ENCODE measurements at regions not wholly inside any gene's neighbourhood (a gene's known extent, or its start where the extent isn't known, plus 50 kb on each side); places are given as distances from the start of the nearest gene placed in this dataset.

- Histone ChIP-seq H3K27ac (ENCODE audit: low read depth in 2 of 2, low read length in 1 of 2) (no peak overlapping the region), H3F3A (replicated peaks; ENCODE audit: insufficient read depth) (no peaks in the 10 kb centered on the region), H3K4me2 (no peak overlapping the region), H3K27me3 (ENCODE audit: insufficient read depth) (no peaks in the 10 kb centered on the region), H3K4me3 (ENCODE audit: low read depth in 2 of 2, low read length in 1 of 2) (no peak overlapping the region), H2AFZ (ENCODE audit: low read depth) (no peak overlapping the region), H3K9me2 (no peaks in the 10 kb centered on the region), H4K20me1 (ENCODE audit: insufficient read depth) (no peaks in the 10 kb centered on the region), H3K9me3 (no peaks in the 10 kb centered on the region), H3K79me2 (ENCODE audit: insufficient read depth) (no peaks in the 10 kb centered on the region), H3K4me1 (ENCODE audit: control insufficient read depth in 1 of 2, insufficient read depth in 2 of 2, low read depth in 1 of 2, low read length in 1 of 2) (0 out of 4 replicates have a peak, but pooled peaks cover 0 to 3% of the 10 kb centered on the region in 2 experiments), H3K9ac (no peak overlapping the region), H3K36me3 (replicated peaks in 1 of 2; ENCODE audit: control insufficient read depth in 1 of 2, insufficient read depth in 2 of 2, low read length in 1 of 2) (no peaks in the 10 kb centered on the region)
- no peak for DNase-seq
- WGBS (ENCODE audit: low lambda C conversion rate), result 71% methylated on average over 2 of the region's 2 CpGs
- ChIA-PET CTCF (no interaction called here), POLR2A (no interaction called here)
- TF ChIP-seq YY1 (IDR thresholded peaks at IDR 0.05; ENCODE audit: low read depth) (no peak), IRF3 (IDR thresholded peaks at IDR 0.05; ENCODE audit: low read depth, low read length) (no peak), RXRA (IDR thresholded peaks at IDR 0.05; ENCODE audit: borderline replicate concordance, low read depth) (no peak), FOXJ3 (CRISPR knock-in tag; IDR thresholded peaks at IDR 0.05) (no peak), ELF1 (IDR thresholded peaks at IDR 0.05) (no peak), SIN3A (IDR thresholded peaks at IDR 0.05; ENCODE audit: borderline replicate concordance, low read depth, low read length) (no peak), RCOR1 (IDR thresholded peaks at IDR 0.05; ENCODE audit: low read length) (no peak), TCF12 (IDR thresholded peaks at IDR 0.05) (no peak)
Observed at GRCh38 chr5:122585371-122585770, 189.5 kb upstream of the SNX2 start.

GRCh38 chr5:122586351-122586750 is 188.5 kb upstream of the SNX2 start:
- no peak for DNase-seq
- ChIA-PET CTCF (no interaction called here), POLR2A (no interaction called here)
- Histone ChIP-seq H3K9me2 (no peaks in the 10 kb centered on the region), H3K9me3 (no peaks in the 10 kb centered on the region), H3K79me2 (ENCODE audit: insufficient read depth) (no peaks in the 10 kb centered on the region), H3K27me3 (ENCODE audit: insufficient read depth) (no peaks in the 10 kb centered on the region), H2AFZ (ENCODE audit: low read depth) (no peak overlapping the region), H3K27ac (ENCODE audit: low read depth in 2 of 2, low read length in 1 of 2) (no peak overlapping the region; a peak in 1 of 4 replicates), H4K20me1 (ENCODE audit: insufficient read depth) (no peaks in the 10 kb centered on the region), H3K4me3 (ENCODE audit: low read depth in 2 of 2, low read length in 1 of 2) (no peak overlapping the region), H3K36me3 (replicated peaks in 1 of 2; ENCODE audit: control insufficient read depth in 1 of 2, insufficient read depth in 2 of 2, low read length in 1 of 2) (no peaks in the 10 kb centered on the region), H3F3A (replicated peaks; ENCODE audit: insufficient read depth) (no peaks in the 10 kb centered on the region), H3K4me1 (ENCODE audit: control insufficient read depth in 1 of 2, insufficient read depth in 2 of 2, low read depth in 1 of 2, low read length in 1 of 2) (0 out of 4 replicates have a peak, but pooled peaks cover 0 to 3% of the 10 kb centered on the region in 2 experiments), H3K9ac (no peak overlapping the region), H3K4me2 (no peak overlapping the region; the same call in 1 of the 2 replicates)
- no peak for TF ChIP-seq MEF2A (IDR thresholded peaks at IDR 0.05; ENCODE audit: borderline replicate concordance, low read depth)
- WGBS (ENCODE audit: low lambda C conversion rate), result 36% methylated on average over 1 of the region's 1 CpG

- Histone ChIP-seq H3F3A (replicated peaks; ENCODE audit: insufficient read depth) (no peaks in the 10 kb centered on the region), H3K27me3 (ENCODE audit: insufficient read depth) (no peaks in the 10 kb centered on the region), H3K4me3 (ENCODE audit: low read depth in 2 of 2, low read length in 1 of 2) (no peak overlapping the region), H3K36me3 (replicated peaks in 1 of 2; ENCODE audit: control insufficient read depth in 1 of 2, insufficient read depth in 2 of 2, low read length in 1 of 2) (no peaks in the 10 kb centered on the region), H3K9me2 (no peaks in the 10 kb centered on the region), H3K27ac (ENCODE audit: low read depth in 2 of 2, low read length in 1 of 2) (no peak overlapping the region), H2AFZ (ENCODE audit: low read depth) (no peak overlapping the region), H3K9me3 (no peaks in the 10 kb centered on the region), H3K79me2 (ENCODE audit: insufficient read depth) (no peaks in the 10 kb centered on the region), H3K4me2 (no peak overlapping the region), H4K20me1 (ENCODE audit: insufficient read depth) (no peaks in the 10 kb centered on the region), H3K9ac (no peak overlapping the region), H3K4me1 (ENCODE audit: control insufficient read depth in 1 of 2, insufficient read depth in 2 of 2, low read depth in 1 of 2, low read length in 1 of 2) (no peaks in the 10 kb centered on the region)
- TF ChIP-seq GABPA (IDR thresholded peaks at IDR 0.05; ENCODE audit: low read depth) (no peak), RCOR1 (IDR thresholded peaks at IDR 0.05; ENCODE audit: low read length) (no peak), TEAD4 (IDR thresholded peaks at IDR 0.05; ENCODE audit: borderline replicate concordance, insufficient read depth) (no peak), FOSL2 (IDR thresholded peaks at IDR 0.05; ENCODE audit: borderline replicate concordance, low read depth) (no peak)
- TF ChIP-seq, protein P1, sequence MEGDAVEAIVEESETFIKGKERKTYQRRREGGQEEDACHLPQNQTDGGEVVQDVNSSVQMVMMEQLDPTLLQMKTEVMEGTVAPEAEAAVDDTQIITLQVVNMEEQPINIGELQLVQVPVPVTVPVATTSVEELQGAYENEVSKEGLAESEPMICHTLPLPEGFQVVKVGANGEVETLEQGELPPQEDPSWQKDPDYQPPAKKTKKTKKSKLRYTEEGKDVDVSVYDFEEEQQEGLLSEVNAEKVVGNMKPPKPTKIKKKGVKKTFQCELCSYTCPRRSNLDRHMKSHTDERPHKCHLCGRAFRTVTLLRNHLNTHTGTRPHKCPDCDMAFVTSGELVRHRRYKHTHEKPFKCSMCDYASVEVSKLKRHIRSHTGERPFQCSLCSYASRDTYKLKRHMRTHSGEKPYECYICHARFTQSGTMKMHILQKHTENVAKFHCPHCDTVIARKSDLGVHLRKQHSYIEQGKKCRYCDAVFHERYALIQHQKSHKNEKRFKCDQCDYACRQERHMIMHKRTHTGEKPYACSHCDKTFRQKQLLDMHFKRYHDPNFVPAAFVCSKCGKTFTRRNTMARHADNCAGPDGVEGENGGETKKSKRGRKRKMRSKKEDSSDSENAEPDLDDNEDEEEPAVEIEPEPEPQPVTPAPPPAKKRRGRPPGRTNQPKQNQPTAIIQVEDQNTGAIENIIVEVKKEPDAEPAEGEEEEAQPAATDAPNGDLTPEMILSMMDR (IDR thresholded peaks at IDR 0.05), result no peak
- whole genome bisulfite sequencing (ENCODE audit: low lambda C conversion rate), result 49% methylated on average over 3 of the region's 3 CpGs
- POLR2A ChIA-PET, result no interaction called here
- CTCF ChIA-PET, result no interaction called here
- DNase-seq, result no peak
Observed at GRCh38 chr5:122591828-122592227, 183.1 kb upstream of the SNX2 start.
